ENCODE measurements at regions not wholly inside any gene's neighbourhood (a gene's known extent, or its start where the extent isn't known, plus 50 kb on each side); places are given as distances from the start of the nearest gene placed in this dataset.
"Not testable (repeated sequence)": the region's sequence is repeated elsewhere in the genome, so short reads cannot be mapped to it uniquely, and the experiment has no call there.

- DNase-seq (ENCODE audit: low read depth) = no peak
Measured at GRCh38 chr22:48822278-48823233, 1005.1 kb downstream of the BRD1 start.

GRCh38 chr22:48821727-48822126, 1005.9 kb downstream of the BRD1 start:
- DNase-seq (ENCODE audit: low read depth) = no peak

- no peak for DNase-seq (ENCODE audit: low read depth)
Measured at GRCh38 chr22:48821346-48821690, 1006.4 kb downstream of the BRD1 start.

- DNase-seq (ENCODE audit: low read depth) = no peak
Measured at GRCh38 chr22:48820481-48821345, 1007.0 kb downstream of the BRD1 start.

GRCh38 chr22:48819961-48820360, 1007.7 kb downstream of the BRD1 start:
- no peak for DNase-seq (ENCODE audit: low read depth)

GRCh38 chr22:48819232-48819631, 1008.4 kb downstream of the BRD1 start:
- no peak for DNase-seq (ENCODE audit: low read depth)

- DNase-seq (ENCODE audit: low read depth) = not testable (repeated sequence)
Measured at GRCh38 chr22:48817491-48817890, 1010.2 kb downstream of the BRD1 start.

GRCh38 chr22:48811885-48812284, 1015.8 kb downstream of the BRD1 start:
- DNase-seq (ENCODE audit: low read depth) = no peak

GRCh38 chr22:48808038-48808960, 1019.4 kb downstream of the BRD1 start:
- DNase-seq (ENCODE audit: low read depth) = no peak

GRCh38 chr22:48807155-48807554, 1020.5 kb downstream of the BRD1 start:
- no peak for DNase-seq (ENCODE audit: low read depth)

GRCh38 chr22:48806227-48806781, 1021.4 kb downstream of the BRD1 start:
- DNase-seq (ENCODE audit: low read depth) = no peak

- no peak for DNase-seq (ENCODE audit: low read depth)
Measured at GRCh38 chr22:48805516-48805915, 1022.2 kb downstream of the BRD1 start.

- DNase-seq (ENCODE audit: low read depth) = no peak
Measured at GRCh38 chr22:48804811-48805301, 1022.8 kb downstream of the BRD1 start.

- DNase-seq (ENCODE audit: low read depth) = no peak
Measured at GRCh38 chr22:48803948-48804810, 1023.5 kb downstream of the BRD1 start.

GRCh38 chr22:48803171-48803947, 1024.3 kb downstream of the BRD1 start:
- DNase-seq (ENCODE audit: low read depth) = no peak

GRCh38 chr22:48802576-48802975, 1025.1 kb downstream of the BRD1 start:
- no peak for DNase-seq (ENCODE audit: low read depth)

GRCh38 chr22:48800886-48801607, 1026.6 kb downstream of the BRD1 start:
- DNase-seq (ENCODE audit: low read depth) = no peak
